H1 (cell line): ENCODE measurements at regions not wholly inside any gene's neighbourhood (a gene's known extent, or its start where the extent isn't known, plus 50 kb on each side); places are given as distances from the start of the nearest gene placed in this dataset.

Experiments
- CTCF ChIA-PET: fragments of 300-600 bp; sonication (Branson Sonifier 250); formaldehyde crosslinking; loops from one replicate; lab custom pipeline; 2021; ENCODE audit not compliant: partially characterized antibody; lab: Charles Lee
- POLR2A ChIA-PET: fragments of 300-600 bp; sonication (Branson Sonifier 250); formaldehyde crosslinking; loops from one replicate; lab custom pipeline; 2021; ENCODE audit warnings: inconsistent platforms; ENCODE audit not compliant: partially characterized antibody; lab: Charles Lee
- DNase-seq, 2 experiments: peaks; one replicate each; pipeline versions ENCODE4 v3.0.0 to v3.0.0-alpha.2; 2010 to 2022; ENCODE audit warnings: low spot score in 2 of 2, low read depth in 1 of 2, mixed read lengths in 1 of 2
- FAIRE-seq: peaks from 2 replicates; lab custom pipeline; 2011; peaks lifted over from hg19 to GRCh38; lab: Jason Lieb, UNC
- H2AFZ ChIP-seq: 2 replicates; pipeline ENCODE4 v1.8.1; 2012; ENCODE audit warnings: low read length, inconsistent platforms
- H2AK5ac ChIP-seq: 2 replicates; pipeline ENCODE4 v1.6.1; 2013; ENCODE audit warnings: low read depth, low read length
- H2BK120ac ChIP-seq: replicated peaks from 2 replicates; pipeline ENCODE3; 2013; ENCODE audit warnings: low read depth, low read length, inconsistent platforms
- H2BK12ac ChIP-seq: 2 replicates; pipeline ENCODE4 v1.6.1; 2013; ENCODE audit warnings: low read depth, low read length
- H2BK15ac ChIP-seq: 2 replicates; pipeline ENCODE4 v1.6.1; 2013; ENCODE audit warnings: low read length
- H2BK20ac ChIP-seq: 2 replicates; pipeline ENCODE4 v1.6.1; 2013; ENCODE audit warnings: low read length
- H2BK5ac ChIP-seq: 2 replicates; pipeline ENCODE4 v1.6.1; 2013; ENCODE audit warnings: low read depth, low read length
- H3K14ac ChIP-seq: 2 replicates; pipeline ENCODE4 v1.6.1; 2013; ENCODE audit warnings: inconsistent platforms; ENCODE audit not compliant: insufficient read length
- H3K18ac ChIP-seq: 2 replicates; pipeline ENCODE4 v1.6.1; 2013; ENCODE audit warnings: low read length; ENCODE audit errors: extremely low read depth
- H3K23ac ChIP-seq: 2 replicates; pipeline ENCODE4 v1.6.1; 2013; ENCODE audit warnings: inconsistent platforms; ENCODE audit not compliant: insufficient read length
- H3K23me2 ChIP-seq: 2 replicates; pipeline ENCODE4 v1.6.1; 2013; ENCODE audit warnings: low read depth, low read length
- H3K27ac ChIP-seq: 2 replicates; pipeline ENCODE4 v1.6.1; 2011; ENCODE audit warnings: low read depth, low read length, inconsistent platforms
- H3K27me3 ChIP-seq, 4 experiments: replicated peaks in 1 of 4; 1 replicate in 1 of 4; 2 replicates in 3 of 4; pipeline versions ENCODE4 v1.6.1 to v1.8.1; 2011 to 2013; ENCODE audit warnings: low read length in 3 of 4, mild to moderate bottlenecking in 3 of 4, inconsistent platforms in 2 of 4, mixed read lengths in 2 of 4, moderate library complexity in 1 of 4; ENCODE audit not compliant: control insufficient read depth in 3 of 4, insufficient read depth in 3 of 4; ENCODE audit errors: extremely low read depth in 1 of 4
- H3K36me3 ChIP-seq, 4 experiments: 2 replicates each; pipeline versions ENCODE4 v1.6.1 to v1.8.1; 2011 to 2013; ENCODE audit warnings: mild to moderate bottlenecking in 4 of 4, low read length in 3 of 4, moderate library complexity in 2 of 4, control low read depth in 1 of 4, inconsistent platforms in 1 of 4; ENCODE audit not compliant: insufficient read depth in 4 of 4, control insufficient read depth in 2 of 4
- H3K4ac ChIP-seq: replicated peaks from 2 replicates; pipeline ENCODE3; 2013; ENCODE audit warnings: low read length, low read depth, mixed read lengths, inconsistent platforms; ENCODE audit not compliant: insufficient read length
- H3K4me1 ChIP-seq, 4 experiments: replicated peaks in 1 of 4; 1 replicate in 1 of 4; 2 replicates in 3 of 4; pipeline versions ENCODE4 v1.6.1 to v1.8.1; 2011 to 2013; ENCODE audit warnings: low read length in 3 of 4, inconsistent platforms in 2 of 4, mixed read lengths in 1 of 4; ENCODE audit not compliant: insufficient read depth in 4 of 4, control insufficient read depth in 3 of 4
- H3K4me2 ChIP-seq, 2 experiments: 2 replicates each; pipeline versions ENCODE4 v1.6.1 to v1.8.1; 2011 to 2013; ENCODE audit warnings: low read depth in 2 of 2, low read length in 2 of 2, control low read depth in 1 of 2, inconsistent platforms in 1 of 2, mild to moderate bottlenecking in 1 of 2; ENCODE audit not compliant: insufficient read depth in 1 of 2
- H3K4me3 ChIP-seq, 4 experiments: fragments of 200-600, 300-600 bp in 1 of 4; sonication (generic), shearing (Covaris generic), sonication (Bioruptor Twin) in 1 of 4; 2 replicates each; pipeline versions ENCODE4 v1.5.1 to v1.8.1; 2011 to 2016; ENCODE audit warnings: low read length in 4 of 4, low read depth in 3 of 4, control low read depth in 2 of 4, inconsistent platforms in 2 of 4, mild to moderate bottlenecking in 2 of 4, mixed read lengths in 1 of 4, moderate library complexity in 1 of 4; ENCODE audit not compliant: insufficient read depth in 2 of 4; ENCODE audit errors: extremely low read depth in 1 of 4
- H3K56ac ChIP-seq: replicated peaks from 2 replicates; pipeline ENCODE3; 2013; ENCODE audit warnings: low read depth, mild to moderate bottlenecking, mixed read lengths, low read length, inconsistent platforms; ENCODE audit not compliant: insufficient read length
- H3K79me1 ChIP-seq: 2 replicates; pipeline ENCODE4 v1.6.1; 2013; ENCODE audit warnings: low read depth, low read length, control low read depth
- H3K79me2 ChIP-seq, 2 experiments: 2 replicates each; pipeline versions ENCODE4 v1.6.1 to v1.8.1; 2012 to 2013; ENCODE audit warnings: low read length in 2 of 2, mild to moderate bottlenecking in 2 of 2, inconsistent platforms in 1 of 2; ENCODE audit not compliant: insufficient read depth in 2 of 2, control insufficient read depth in 1 of 2
- H3K9ac ChIP-seq, 4 experiments: replicated peaks in 1 of 4; 1 replicate in 1 of 4; 2 replicates in 3 of 4; pipeline versions ENCODE4 v1.6.1 to v1.8.1; 2011 to 2013; ENCODE audit warnings: low read depth in 3 of 4, low read length in 3 of 4, control low read depth in 2 of 4, mild to moderate bottlenecking in 2 of 4, moderate library complexity in 2 of 4, inconsistent platforms in 1 of 4; ENCODE audit errors: extremely low read depth in 1 of 4
- H3K9me3 ChIP-seq, 2 experiments: 2 replicates each; pipeline versions ENCODE4 v1.6.1 to v1.8.1; 2012 to 2013; ENCODE audit warnings: mild to moderate bottlenecking in 2 of 2, moderate library complexity in 2 of 2, control low read depth in 1 of 2, inconsistent platforms in 1 of 2, low read depth in 1 of 2, low read length in 1 of 2, mixed read lengths in 1 of 2; ENCODE audit not compliant: insufficient read depth in 2 of 2
- H4K20me1 ChIP-seq, 2 experiments: replicated peaks in 1 of 2; 2 replicates each; pipeline versions ENCODE3 to v1.8.1; 2011 to 2013; ENCODE audit warnings: inconsistent platforms in 2 of 2, low read length in 2 of 2, mild to moderate bottlenecking in 1 of 2; ENCODE audit not compliant: insufficient read depth in 2 of 2, control insufficient read depth in 1 of 2
- H4K5ac ChIP-seq: 2 replicates; pipeline ENCODE4 v1.6.1; 2013; ENCODE audit warnings: low read length, low read depth, mixed read lengths, inconsistent platforms; ENCODE audit not compliant: insufficient read length
- H4K8ac ChIP-seq: 2 replicates; pipeline ENCODE4 v1.8.0; 2013; ENCODE audit warnings: mild to moderate bottlenecking, moderate library complexity, low read length, inconsistent platforms; ENCODE audit not compliant: insufficient read depth; ENCODE audit errors: extremely low read depth
- H4K91ac ChIP-seq: replicated peaks from 2 replicates; pipeline ENCODE3; 2013; ENCODE audit warnings: low read length, mixed read lengths, inconsistent platforms; ENCODE audit not compliant: insufficient read length
- CREB1 ChIP-seq: IDR thresholded peaks from 2 replicates; pipeline ENCODE4 v1.6.1; 2012; ENCODE audit warnings: inconsistent platforms
- POLR2A ChIP-seq, 2 experiments: IDR thresholded peaks; 1 replicate in 1 of 2; 2 replicates in 1 of 2; pipeline ENCODE4 v1.6.1; 2011; ENCODE audit warnings: low read depth in 2 of 2, low read length in 2 of 2, mild to moderate bottlenecking in 2 of 2; ENCODE audit errors: control extremely low read depth in 1 of 2
- POU5F1 ChIP-seq: IDR thresholded peaks from 2 replicates; pipeline ENCODE4 v1.6.1; 2011; ENCODE audit warnings: low read depth, mild to moderate bottlenecking, low read length, moderate library complexity
- RBBP5 ChIP-seq: IDR thresholded peaks from 2 replicates; pipeline ENCODE4 v1.7.1; 2012; ENCODE audit warnings: low read depth, mild to moderate bottlenecking, inconsistent platforms, low read length, moderate library complexity, borderline replicate concordance
- RFX5 ChIP-seq: IDR thresholded peaks from 2 replicates; pipeline ENCODE4 v1.6.1; 2011; ENCODE audit warnings: low read depth, low read length, improper control_type of control experiment, borderline replicate concordance
- RNF2 ChIP-seq: fragments of 200-900, 300-1000 bp; sonication (generic); IDR thresholded peaks from 2 replicates; pipeline ENCODE4 v1.7.1; 2016; ENCODE audit warnings: borderline replicate concordance, low read depth, mild to moderate bottlenecking, antibody characterized with exemption, low read length; ENCODE audit not compliant: poor library complexity, severe bottlenecking; ENCODE audit errors: missing control alignments
- SIN3A ChIP-seq, 2 experiments: IDR thresholded peaks in 1 of 2; conservative IDR thresholded peaks in 1 of 2; 2 replicates each; pipeline ENCODE4 v1.6.1; 2011 to 2012; ENCODE audit warnings: low read length in 2 of 2, improper control_type of control experiment in 1 of 2, low read depth in 1 of 2, mild to moderate bottlenecking in 1 of 2
- SIX5 ChIP-seq: IDR thresholded peaks from 2 replicates; pipeline ENCODE4 v1.6.1; 2011; ENCODE audit warnings: mild to moderate bottlenecking, low read depth, low read length
- SUZ12 ChIP-seq: fragments of 200-600 bp; sonication (generic); IDR thresholded peaks from 2 replicates; pipeline ENCODE4 v1.6.1; 2012; ENCODE audit warnings: mild to moderate bottlenecking, inconsistent platforms, low read length, moderate library complexity, mixed read lengths
- YY1 ChIP-seq: IDR thresholded peaks from 2 replicates; pipeline ENCODE4 v1.6.1; 2011; ENCODE audit warnings: low read depth, mild to moderate bottlenecking, low read length
- WGBS, 2 experiments: shearing (Covaris generic) in 1 of 2; methylation state at CpG; one replicate each; pipeline versions ENCODE4 v1.1.6 to v1.1.7; 2013 to 2015; ENCODE audit warnings: low lambda C conversion rate in 2 of 2, mixed read lengths in 2 of 2, inconsistent platforms in 1 of 2, low coverage in 1 of 2, missing lambda C conversion rate in 1 of 2; ENCODE audit not compliant: insufficient replicate concordance in 2 of 2, insufficient coverage in 1 of 2, insufficient read length in 1 of 2; ENCODE audit errors: extremely low coverage in 1 of 2, missing lambda C conversion rate in 1 of 2; 5-methylcytosine and 5-hydroxymethylcytosine counted together
- TF ChIP-seq, protein P1 (sequence below): IDR thresholded peaks from 2 replicates; pipeline ENCODE4 v1.6.1; 2011; ENCODE audit warnings: low read depth, mild to moderate bottlenecking, low read length; ENCODE audit not compliant: insufficient read depth

DNA sequence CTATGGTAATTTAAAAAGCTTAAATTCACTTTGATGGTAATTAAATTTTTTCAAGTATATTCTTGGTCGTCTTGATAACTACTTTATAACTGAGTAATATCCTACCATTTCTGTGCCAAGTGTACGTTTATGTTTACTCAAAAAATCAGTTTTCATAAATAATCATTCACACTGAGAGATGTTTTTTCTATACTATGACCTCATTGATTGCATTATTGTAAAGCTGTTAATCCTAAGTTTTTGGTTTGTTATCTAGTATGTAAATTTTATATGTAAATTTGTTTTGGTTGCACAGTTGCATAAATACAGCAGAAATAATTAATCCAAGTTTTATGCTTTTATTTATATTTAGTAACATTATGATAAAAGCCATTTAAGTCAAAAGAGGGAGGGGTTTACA lies 196.4 kb upstream of the PRICKLE1 start:
- no peak overlapping the region for H2BK5ac ChIP-seq
- H2BK120ac ChIP-seq: no peak overlapping the region
- no peak overlapping the region for H3K23ac ChIP-seq
- no peak overlapping the region for H4K91ac ChIP-seq
- TF ChIP-seq RBBP5: no peak
- no peak for TF ChIP-seq SIN3A (conservative IDR thresholded peaks at IDR 0.05 in 1 of 2, IDR thresholded peaks at IDR 0.05 in 1 of 2; ENCODE audit: low read depth in 1 of 2, low read length in 2 of 2)
- TF ChIP-seq RNF2: no peak
- no peak for TF ChIP-seq POU5F1
- no peak for TF ChIP-seq RFX5
- no peak for TF ChIP-seq CREB1
- TF ChIP-seq, protein P1, sequence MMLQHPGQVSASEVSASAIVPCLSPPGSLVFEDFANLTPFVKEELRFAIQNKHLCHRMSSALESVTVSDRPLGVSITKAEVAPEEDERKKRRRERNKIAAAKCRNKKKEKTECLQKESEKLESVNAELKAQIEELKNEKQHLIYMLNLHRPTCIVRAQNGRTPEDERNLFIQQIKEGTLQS: no peak
- TF ChIP-seq SIX5: no peak
- TF ChIP-seq YY1: no peak
- TF ChIP-seq POLR2A (IDR thresholded peaks at IDR 0.05; ENCODE audit: control extremely low read depth in 1 of 2, low read depth in 2 of 2, low read length in 2 of 2): no peak
- no peak for TF ChIP-seq SUZ12
- no peak overlapping the region for H2BK15ac ChIP-seq
- ChIA-PET CTCF (interaction anchor here (1.1 kb wide), 1 partner anchor 281 kb away, joined by 3 read pairs; no protein-coding TSS in a partner anchor), POLR2A (no interaction called here)
- no peak overlapping the region for H3K9ac ChIP-seq
- no peaks in the 10 kb centered on the region for H3K9me3 ChIP-seq
- H3K23me2 ChIP-seq: no peaks in the 10 kb centered on the region
- no peak overlapping the region for H4K5ac ChIP-seq
- no peak overlapping the region for H3K14ac ChIP-seq
- no peaks in the 10 kb centered on the region for H3K79me1 ChIP-seq
- no peak overlapping the region for H2BK20ac ChIP-seq
- no peaks in the 10 kb centered on the region for H3K27me3 ChIP-seq
- H2AK5ac ChIP-seq: no peak overlapping the region
- H3K4me3 ChIP-seq: no peak overlapping the region
- no peak overlapping the region for H2AFZ ChIP-seq
- H3K4me2 ChIP-seq: no peak overlapping the region
- H3K18ac ChIP-seq: no peak overlapping the region
- no peaks in the 10 kb centered on the region for H3K79me2 ChIP-seq
- no peaks in the 10 kb centered on the region for H4K20me1 ChIP-seq
- FAIRE-seq: no peak
- no peak overlapping the region for H3K27ac ChIP-seq
- H3K56ac ChIP-seq: no peak overlapping the region
- H3K4ac ChIP-seq: no peak overlapping the region
- WGBS, 2 experiments: 86% methylated on average over 2 of the region's 2 CpGs; no CpG with 5 or more reads in 1 of the 2 experiments
- no peak overlapping the region for H2BK12ac ChIP-seq
- no peaks in the 10 kb centered on the region for H3K4me1 ChIP-seq
- DNase-seq: no peak
- no peak overlapping the region for H4K8ac ChIP-seq
- no peaks in the 10 kb centered on the region for H3K36me3 ChIP-seq
